H9 (cell line): ENCODE measurements at regions not wholly inside any gene's neighbourhood (a gene's known extent, or its start where the extent isn't known, plus 50 kb on each side); places are given as distances from the start of the nearest gene placed in this dataset.

ENCODE experiments used
- DNase-seq: peaks from one replicate; pipeline ENCODE4 v3.0.0-alpha.2; 2017
- H2AFZ ChIP-seq: one replicate; pipeline ENCODE4 v1.6.1; 2013; ENCODE audit warnings: mild to moderate bottlenecking, low read length, control low read depth, moderate library complexity
- H2AK5ac ChIP-seq: 2 replicates; pipeline ENCODE4 v1.6.1; 2013; ENCODE audit warnings: low read length, control low read depth, mixed read lengths; ENCODE audit not compliant: insufficient read length
- H2BK120ac ChIP-seq: one replicate; pipeline ENCODE4 v1.6.1; 2013; ENCODE audit warnings: low read depth, mild to moderate bottlenecking, low read length, control low read depth, inconsistent platforms; ENCODE audit not compliant: poor library complexity, severe bottlenecking
- H2BK12ac ChIP-seq: 2 replicates; pipeline ENCODE4 v1.6.1; 2013; ENCODE audit warnings: low read length, control low read depth, mixed read lengths, low read depth; ENCODE audit not compliant: insufficient read length
- H2BK15ac ChIP-seq: 2 replicates; pipeline ENCODE4 v1.6.1; 2013; ENCODE audit warnings: low read depth, low read length, control low read depth
- H2BK20ac ChIP-seq: one replicate; pipeline ENCODE4 v1.6.1; 2013; ENCODE audit warnings: low read depth, mild to moderate bottlenecking, low read length, control low read depth, inconsistent platforms; ENCODE audit not compliant: poor library complexity, severe bottlenecking
- H2BK5ac ChIP-seq: 2 replicates; pipeline ENCODE4 v1.6.1; 2013; ENCODE audit warnings: low read length, control low read depth, mixed read lengths; ENCODE audit not compliant: insufficient read length
- H3K14ac ChIP-seq: 2 replicates; pipeline ENCODE4 v1.6.1; 2013; ENCODE audit warnings: low read length, control low read depth; ENCODE audit not compliant: insufficient read depth
- H3K18ac ChIP-seq: 2 replicates; pipeline ENCODE4 v1.6.1; 2013; ENCODE audit warnings: low read depth, mild to moderate bottlenecking, mixed read lengths, low read length, control low read depth; ENCODE audit not compliant: insufficient read length
- H3K23ac ChIP-seq: 2 replicates; pipeline ENCODE4 v1.6.1; 2013; ENCODE audit warnings: low read length, control low read depth, mixed read lengths, low read depth; ENCODE audit not compliant: insufficient read length
- H3K23me2 ChIP-seq: 2 replicates; pipeline ENCODE4 v1.6.1; 2013; ENCODE audit warnings: low read depth, mild to moderate bottlenecking, mixed read lengths, low read length, control low read depth; ENCODE audit not compliant: insufficient read length, poor library complexity, severe bottlenecking
- H3K27ac ChIP-seq: 2 replicates; pipeline ENCODE4 v1.5.1; 2013; ENCODE audit warnings: low read length, control low read depth, mixed read lengths, low read depth; ENCODE audit not compliant: insufficient read length
- H3K27me3 ChIP-seq: 2 replicates; pipeline ENCODE4 v1.6.1; 2013; ENCODE audit warnings: low read length, control low read depth, inconsistent platforms; ENCODE audit not compliant: insufficient read depth
- H3K4ac ChIP-seq: 2 replicates; pipeline ENCODE4 v1.6.1; 2013; ENCODE audit warnings: low read depth, mild to moderate bottlenecking, control low read depth, inconsistent platforms, low read length, moderate library complexity
- H3K4me1 ChIP-seq: 2 replicates; pipeline ENCODE4 v1.6.1; 2013; ENCODE audit warnings: low read length, control low read depth, inconsistent platforms; ENCODE audit not compliant: insufficient read depth
- H3K4me2 ChIP-seq: 2 replicates; pipeline ENCODE4 v1.6.1; 2013; ENCODE audit warnings: low read length, control low read depth, mixed read lengths; ENCODE audit not compliant: insufficient read length, insufficient read depth
- H3K56ac ChIP-seq: 2 replicates; pipeline ENCODE4 v1.6.1; 2013; ENCODE audit warnings: low read depth, mild to moderate bottlenecking, mixed read lengths, low read length, control low read depth; ENCODE audit not compliant: insufficient read length
- H3K79me1 ChIP-seq: 2 replicates; pipeline ENCODE4 v1.6.1; 2013; ENCODE audit warnings: low read depth, mild to moderate bottlenecking, moderate library complexity, low read length, control low read depth, inconsistent platforms; ENCODE audit not compliant: insufficient read depth, poor library complexity, severe bottlenecking
- H3K79me2 ChIP-seq: 2 replicates; pipeline ENCODE4 v1.6.1; 2013; ENCODE audit warnings: low read length, control low read depth, inconsistent platforms; ENCODE audit not compliant: insufficient read depth
- H3K9ac ChIP-seq: 2 replicates; pipeline ENCODE4 v1.6.1; 2013; ENCODE audit warnings: low read length, control low read depth, mixed read lengths; ENCODE audit not compliant: insufficient read length; ENCODE audit errors: extremely low read depth
- H3K9me3 ChIP-seq: one replicate; pipeline ENCODE4 v1.6.1; 2013; ENCODE audit warnings: low read depth, low read length, inconsistent platforms; ENCODE audit not compliant: control insufficient read depth
- H3T11ph ChIP-seq: one replicate; pipeline ENCODE4 v1.6.1; 2013; ENCODE audit warnings: mild to moderate bottlenecking, low read length, control low read depth, inconsistent platforms
- H4K20me1 ChIP-seq: one replicate; pipeline ENCODE4 v1.6.1; 2013; ENCODE audit not compliant: control insufficient read depth, insufficient read length, insufficient read depth
- H4K5ac ChIP-seq: 2 replicates; pipeline ENCODE4 v1.6.1; 2013; ENCODE audit warnings: low read depth, mild to moderate bottlenecking, mixed read lengths, low read length, control low read depth; ENCODE audit not compliant: insufficient read length
- H4K8ac ChIP-seq: replicated peaks from 2 replicates; pipeline ENCODE4 v1.6.1; 2013; ENCODE audit warnings: low read length, control low read depth, mixed read lengths, low read depth; ENCODE audit not compliant: insufficient read length
- H4K91ac ChIP-seq: 2 replicates; pipeline ENCODE4 v1.6.1; 2013; ENCODE audit warnings: low read depth, mild to moderate bottlenecking, moderate library complexity, mixed read lengths, low read length, control low read depth; ENCODE audit not compliant: insufficient read length
- H3K27ac Mint-ChIP-seq, 3 experiments: 2 replicates in 2 of 3; 3 replicates in 1 of 3; pipeline ENCODE4 v1.8.0; 2020 to 2021; ENCODE audit warnings: mixed read lengths in 3 of 3, mild to moderate bottlenecking in 1 of 3, moderate library complexity in 1 of 3
- H3K27me3 Mint-ChIP-seq: 2 replicates; pipeline ENCODE4 v1.8.0; 2021; ENCODE audit warnings: low read depth, mild to moderate bottlenecking, moderate library complexity, mixed read lengths
- H3K36me3 Mint-ChIP-seq, 3 experiments: 2 replicates in 2 of 3; 3 replicates in 1 of 3; pipeline ENCODE4 v1.8.0; 2020 to 2021; ENCODE audit warnings: low read depth in 3 of 3, mixed read lengths in 3 of 3; ENCODE audit not compliant: insufficient read depth in 1 of 3
- H3K4me1 Mint-ChIP-seq, 2 experiments: 2 replicates each; pipeline ENCODE4 v1.8.0; 2020; ENCODE audit warnings: mixed read lengths in 2 of 2
- H3K4me3 Mint-ChIP-seq, 2 experiments: 2 replicates in 1 of 2; 3 replicates in 1 of 2; pipeline ENCODE4 v1.8.0; 2020 to 2021; ENCODE audit warnings: mild to moderate bottlenecking in 2 of 2, mixed read lengths in 2 of 2, moderate library complexity in 1 of 2
- H3K9me3 Mint-ChIP-seq, 2 experiments: 2 replicates in 1 of 2; 3 replicates in 1 of 2; pipeline ENCODE4 v1.8.0; 2020; ENCODE audit warnings: mild to moderate bottlenecking in 2 of 2, mixed read lengths in 2 of 2, moderate library complexity in 1 of 2
- WGBS: extraction: QIAGEN DNeasy Blood & Tissue Kit; methylation state at CpG from one replicate; pipeline ENCODE4 v1.1.7; 2013; ENCODE audit warnings: missing lambda C conversion rate, low lambda C conversion rate, mixed read lengths; ENCODE audit not compliant: insufficient read length; ENCODE audit errors: extremely low coverage; 5-methylcytosine and 5-hydroxymethylcytosine counted together
- TF ChIP-seq, protein P1 (sequence below): fragments of 200-600 bp; sonication (generic); conservative IDR thresholded peaks from 3 replicates; pipeline ENCODE4 v1.8.0; 2021; ENCODE audit warnings: antibody characterized with exemption, mild to moderate bottlenecking

DNA sequence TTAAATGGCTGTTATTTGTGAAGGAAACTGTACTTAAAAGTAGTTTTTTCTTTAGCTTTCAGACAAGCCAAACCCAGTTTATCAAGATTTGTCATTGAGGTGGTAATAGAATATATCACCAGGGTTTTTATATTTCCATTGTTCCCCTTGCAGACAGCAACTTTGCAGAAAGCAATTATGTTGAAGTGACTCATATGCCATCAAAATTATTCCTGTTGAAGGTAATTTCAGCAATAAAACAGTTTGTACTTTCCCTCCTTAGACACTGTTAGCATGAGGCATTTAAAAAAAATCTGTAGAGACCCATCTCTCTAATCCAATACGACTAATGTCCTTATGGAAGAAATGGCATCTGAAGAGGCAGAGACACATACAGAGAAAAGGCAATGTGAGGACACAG lies 219.0 kb downstream of the NFKBIZ start:
- H3K79me2 ChIP-seq, result no peaks in the 10 kb centered on the region
- Mint-ChIP-seq H3K27ac (0 out of 7 replicates have a peak overlapping the region, but pooled peaks of 2 of the 3 experiments have one; percentile 21 to 31), H3K27me3 (no peaks in the 10 kb centered on the region), H3K4me3 (no peak overlapping the region), H3K9me3 (peaks cover 8 to 14% of the 10 kb centered on the region in 2 experiments; a peak in 4 of 5 replicates), H3K4me1 (no peaks in the 10 kb centered on the region), H3K36me3 (peaks cover 0 to 9% (median 3%) of the 10 kb centered on the region in 3 experiments; a peak in 3 of 7 replicates)
- no peak overlapping the region for H3K56ac ChIP-seq
- H2AFZ ChIP-seq, result no peak overlapping the region
- TF ChIP-seq, protein P1, sequence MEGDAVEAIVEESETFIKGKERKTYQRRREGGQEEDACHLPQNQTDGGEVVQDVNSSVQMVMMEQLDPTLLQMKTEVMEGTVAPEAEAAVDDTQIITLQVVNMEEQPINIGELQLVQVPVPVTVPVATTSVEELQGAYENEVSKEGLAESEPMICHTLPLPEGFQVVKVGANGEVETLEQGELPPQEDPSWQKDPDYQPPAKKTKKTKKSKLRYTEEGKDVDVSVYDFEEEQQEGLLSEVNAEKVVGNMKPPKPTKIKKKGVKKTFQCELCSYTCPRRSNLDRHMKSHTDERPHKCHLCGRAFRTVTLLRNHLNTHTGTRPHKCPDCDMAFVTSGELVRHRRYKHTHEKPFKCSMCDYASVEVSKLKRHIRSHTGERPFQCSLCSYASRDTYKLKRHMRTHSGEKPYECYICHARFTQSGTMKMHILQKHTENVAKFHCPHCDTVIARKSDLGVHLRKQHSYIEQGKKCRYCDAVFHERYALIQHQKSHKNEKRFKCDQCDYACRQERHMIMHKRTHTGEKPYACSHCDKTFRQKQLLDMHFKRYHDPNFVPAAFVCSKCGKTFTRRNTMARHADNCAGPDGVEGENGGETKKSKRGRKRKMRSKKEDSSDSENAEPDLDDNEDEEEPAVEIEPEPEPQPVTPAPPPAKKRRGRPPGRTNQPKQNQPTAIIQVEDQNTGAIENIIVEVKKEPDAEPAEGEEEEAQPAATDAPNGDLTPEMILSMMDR, result no peak
- no peaks in the 10 kb centered on the region for H3K9me3 ChIP-seq
- no peak overlapping the region for H3K4ac ChIP-seq
- H4K8ac ChIP-seq, result no peak overlapping the region
- no peak overlapping the region for H2AK5ac ChIP-seq
- H3K9ac ChIP-seq, result no peak overlapping the region
- H3K27ac ChIP-seq, result no peak overlapping the region
- no peak overlapping the region for H4K5ac ChIP-seq
- no peak overlapping the region for H3K14ac ChIP-seq
- no peak overlapping the region for H3K4me2 ChIP-seq
- H2BK12ac ChIP-seq, result no peak overlapping the region
- H3K18ac ChIP-seq, result no peak overlapping the region
- no peak overlapping the region for H2BK15ac ChIP-seq
- no CpG with 5 or more reads among the region's 1 CpG for WGBS
- H3K4me1 ChIP-seq, result no peaks in the 10 kb centered on the region
- H3K23me2 ChIP-seq, result no peaks in the 10 kb centered on the region
- no peaks in the 10 kb centered on the region for H3K27me3 ChIP-seq
- H4K91ac ChIP-seq, result no peak overlapping the region
- DNase-seq, result no peak
- H2BK120ac ChIP-seq, result no peak overlapping the region
- H3K79me1 ChIP-seq, result no peaks in the 10 kb centered on the region
- no peak overlapping the region for H3T11ph ChIP-seq
- H3K23ac ChIP-seq, result no peak overlapping the region
- H2BK5ac ChIP-seq, result no peak overlapping the region
- no peak overlapping the region for H2BK20ac ChIP-seq
- no peaks in the 10 kb centered on the region for H4K20me1 ChIP-seq
